ENCODE measurements at regions not wholly inside any gene's neighbourhood (a gene's known extent, or its start where the extent isn't known, plus 50 kb on each side); places are given as distances from the start of the nearest gene placed in this dataset.
"Not testable (repeated sequence)": the region's sequence is repeated elsewhere in the genome, so short reads cannot be mapped to it uniquely, and the experiment has no call there.

DNA sequence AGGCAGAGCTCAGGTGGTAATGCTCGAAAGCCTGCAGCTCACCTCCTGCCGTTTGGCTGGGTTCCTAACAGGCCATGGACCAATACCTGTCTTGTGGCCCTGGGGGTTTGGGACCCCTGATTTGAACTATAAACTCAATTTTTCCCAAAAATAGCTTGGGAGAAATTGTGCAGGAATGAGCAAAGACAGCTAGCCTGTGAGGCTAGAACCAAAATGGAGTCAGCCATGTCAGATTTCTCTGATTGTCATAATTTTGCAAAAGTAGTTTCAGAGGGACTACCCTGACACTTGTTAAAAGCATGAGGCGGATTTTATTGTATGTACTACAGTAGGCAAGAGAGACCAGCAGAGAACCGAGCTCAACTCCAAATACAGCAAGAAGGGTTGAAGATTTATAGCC is 91.8 kb downstream of the PPIAL4G start:
- H3K27me3 Mint-ChIP-seq (ENCODE audit: low read depth); H3K36me3 Mint-ChIP-seq (ENCODE audit: low read depth); H3K27ac Mint-ChIP-seq; H3K4me3 Mint-ChIP-seq; H3K9me3 Mint-ChIP-seq: not testable (repeated sequence)
- peaks cover 21% of the 10 kb centered on the region for H3K4me1 Mint-ChIP-seq

DNA sequence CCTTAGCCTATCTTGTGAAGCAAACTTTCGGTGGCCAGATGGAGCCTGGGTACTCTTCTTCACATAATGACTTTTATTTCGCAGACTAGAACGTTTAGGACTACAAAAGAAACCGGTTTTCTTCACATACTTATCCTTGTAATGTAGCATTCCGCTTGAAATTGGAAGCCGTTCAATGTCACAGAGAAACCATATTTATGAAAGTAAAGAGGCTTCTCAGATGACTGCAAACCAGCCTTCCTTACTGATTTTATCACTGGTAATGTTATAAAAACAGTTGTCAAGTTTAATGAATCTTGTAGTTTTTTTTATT is 94.1 kb downstream of the PPIAL4G start:
- H3K9me3 Mint-ChIP-seq: no peaks in the 10 kb centered on the region
- H3K27me3 Mint-ChIP-seq (ENCODE audit: low read depth): peaks cover 17% of the 10 kb centered on the region
- no peaks in the 10 kb centered on the region for H3K36me3 Mint-ChIP-seq (ENCODE audit: low read depth)
- H3K4me3 Mint-ChIP-seq: peak overlapping the region; percentile 90 to 93 (median 93)
- peaks cover 21% of the 10 kb centered on the region for H3K4me1 Mint-ChIP-seq
- H3K27ac Mint-ChIP-seq: peak overlapping the region; percentile 98 to 99 (median 99)
- TF ChIP-seq, protein P1, sequence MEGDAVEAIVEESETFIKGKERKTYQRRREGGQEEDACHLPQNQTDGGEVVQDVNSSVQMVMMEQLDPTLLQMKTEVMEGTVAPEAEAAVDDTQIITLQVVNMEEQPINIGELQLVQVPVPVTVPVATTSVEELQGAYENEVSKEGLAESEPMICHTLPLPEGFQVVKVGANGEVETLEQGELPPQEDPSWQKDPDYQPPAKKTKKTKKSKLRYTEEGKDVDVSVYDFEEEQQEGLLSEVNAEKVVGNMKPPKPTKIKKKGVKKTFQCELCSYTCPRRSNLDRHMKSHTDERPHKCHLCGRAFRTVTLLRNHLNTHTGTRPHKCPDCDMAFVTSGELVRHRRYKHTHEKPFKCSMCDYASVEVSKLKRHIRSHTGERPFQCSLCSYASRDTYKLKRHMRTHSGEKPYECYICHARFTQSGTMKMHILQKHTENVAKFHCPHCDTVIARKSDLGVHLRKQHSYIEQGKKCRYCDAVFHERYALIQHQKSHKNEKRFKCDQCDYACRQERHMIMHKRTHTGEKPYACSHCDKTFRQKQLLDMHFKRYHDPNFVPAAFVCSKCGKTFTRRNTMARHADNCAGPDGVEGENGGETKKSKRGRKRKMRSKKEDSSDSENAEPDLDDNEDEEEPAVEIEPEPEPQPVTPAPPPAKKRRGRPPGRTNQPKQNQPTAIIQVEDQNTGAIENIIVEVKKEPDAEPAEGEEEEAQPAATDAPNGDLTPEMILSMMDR (IDR thresholded peaks at IDR 0.05; ENCODE audit: unreplicated experiment in 3 of 3): no peak

DNA sequence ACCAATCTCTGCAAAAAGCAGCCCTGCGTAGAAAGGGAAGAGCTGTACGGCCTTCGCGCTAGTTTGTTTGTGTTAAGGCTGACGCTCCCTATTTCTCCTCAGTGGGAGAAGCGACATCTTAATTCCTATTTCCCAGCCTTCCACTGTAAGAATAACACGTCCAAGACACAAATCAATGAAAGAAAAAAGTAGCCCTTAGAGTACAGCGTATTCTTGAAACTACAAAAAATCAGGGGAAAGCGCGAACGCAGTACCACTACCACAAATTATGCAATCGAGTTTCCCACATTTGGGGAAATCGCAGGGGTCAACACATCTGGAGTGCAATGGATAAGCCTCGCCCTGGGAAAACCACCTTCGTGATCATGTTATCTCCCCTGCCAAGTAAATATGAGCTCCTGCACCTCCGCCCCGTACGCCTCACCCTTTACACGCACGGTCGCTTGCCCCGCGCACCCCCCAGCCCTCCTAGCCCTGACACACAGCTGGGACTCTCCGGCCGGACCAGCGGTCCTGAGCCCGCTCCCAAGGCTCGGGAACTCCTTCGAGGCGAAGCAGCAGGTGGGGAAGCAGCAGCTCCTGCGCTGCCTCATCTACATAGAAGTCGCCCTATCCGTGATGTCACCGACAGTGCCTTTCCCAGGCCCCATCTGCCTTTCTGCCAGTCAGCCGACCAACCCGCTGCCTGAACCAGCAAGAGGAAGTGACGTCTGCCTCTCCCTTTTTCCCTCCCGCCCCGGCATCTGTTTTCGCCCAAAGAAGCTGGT is 94.7 kb downstream of the PPIAL4G start:
- H3K4me3 Mint-ChIP-seq: peak overlapping the region; percentile 90 to 93 (median 93)
- H3K27me3 Mint-ChIP-seq (ENCODE audit: low read depth): peaks cover 17% of the 10 kb centered on the region
- TF ChIP-seq, protein P1 (IDR thresholded peaks at IDR 0.05; ENCODE audit: unreplicated experiment in 3 of 3): no peak
- H3K4me1 Mint-ChIP-seq: peaks cover 21% of the 10 kb centered on the region
- no peaks in the 10 kb centered on the region for H3K9me3 Mint-ChIP-seq
- H3K27ac Mint-ChIP-seq: peak overlapping the region; percentile 98 to 99 (median 99)
- H3K36me3 Mint-ChIP-seq (ENCODE audit: low read depth): no peaks in the 10 kb centered on the region

GRCh38 chr1:148387949-148388259 is 95.2 kb downstream of the PPIAL4G start:
- Mint-ChIP-seq H3K27ac (peak overlapping the region; percentile 98 to 99 (median 99)), H3K27me3 (ENCODE audit: low read depth) (peaks cover 17% of the 10 kb centered on the region), H3K4me3 (peak overlapping the region; percentile 90 to 93 (median 93)), H3K4me1 (peaks cover 21% of the 10 kb centered on the region)
- H3K36me3 Mint-ChIP-seq (ENCODE audit: low read depth); H3K9me3 Mint-ChIP-seq: not testable (repeated sequence)

- not testable (repeated sequence) for H3K36me3 Mint-ChIP-seq (ENCODE audit: low read depth)
Observed at GRCh38 chr1:148387122-148387948, 95.8 kb downstream of the PPIAL4G start.

DNA sequence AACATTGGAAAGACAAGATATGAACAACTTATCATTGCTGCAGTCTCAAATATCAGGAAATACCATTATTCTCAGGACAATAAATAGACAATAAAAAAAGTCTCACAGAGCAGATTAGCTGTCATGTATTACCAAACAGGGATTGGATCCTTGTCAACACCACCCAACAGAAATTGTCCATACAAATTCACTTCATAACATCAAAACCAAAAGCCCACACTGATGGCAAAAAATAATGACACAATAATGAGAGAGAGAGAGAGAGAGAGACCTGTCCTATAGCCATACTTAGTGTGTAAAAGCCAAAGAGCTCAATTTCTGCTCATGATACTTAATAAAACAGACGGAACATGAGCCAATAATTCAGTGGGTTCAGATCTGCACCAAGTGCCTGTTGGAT is 96.5 kb downstream of the PPIAL4G start:
- TF ChIP-seq, protein P1 (IDR thresholded peaks at IDR 0.05; ENCODE audit: unreplicated experiment in 3 of 3): no peak
- peak overlapping the region; percentile 16 to 68 (median 33) for H3K4me3 Mint-ChIP-seq
- H3K36me3 Mint-ChIP-seq (ENCODE audit: low read depth): no peaks in the 10 kb centered on the region
- H3K27ac Mint-ChIP-seq: peak overlapping the region in 1 of 3 experiments; percentile 9
- peaks cover 21% of the 10 kb centered on the region for H3K4me1 Mint-ChIP-seq
- peaks cover 17% of the 10 kb centered on the region for H3K27me3 Mint-ChIP-seq (ENCODE audit: low read depth)
- no peaks in the 10 kb centered on the region for H3K9me3 Mint-ChIP-seq

More at GRCh38 chr1:148387122-148387948, 95.8 kb downstream of the PPIAL4G start:
- peaks cover 16% of the 10 kb centered on the region for H3K27me3 Mint-ChIP-seq (ENCODE audit: low read depth)
- H3K4me3 Mint-ChIP-seq: peak overlapping the region; percentile 34 to 71 (median 50)
- peak overlapping the region in 2 of 3 experiments; percentile 84 to 99 for H3K27ac Mint-ChIP-seq
- not testable (repeated sequence) for H3K9me3 Mint-ChIP-seq
- H3K4me1 Mint-ChIP-seq: peaks cover 21% of the 10 kb centered on the region

DNA sequence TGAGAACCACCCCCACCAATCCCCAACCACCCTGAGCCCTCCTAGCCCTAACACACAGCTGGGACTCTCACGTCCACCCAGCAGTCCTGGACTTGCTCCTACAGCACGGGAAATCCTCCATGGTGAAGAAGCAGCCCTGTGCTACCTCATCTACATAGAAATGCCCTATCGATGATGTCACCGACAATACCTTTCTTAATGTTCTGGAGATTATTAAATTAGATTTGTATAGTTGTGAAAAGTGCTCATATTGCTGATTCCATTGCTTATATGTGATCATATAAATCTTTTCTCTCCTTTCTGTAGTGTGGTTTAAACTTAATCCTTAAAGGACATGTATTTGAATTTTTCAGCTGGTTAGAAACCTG is 97.1 kb downstream of the PPIAL4G start:
- not testable (repeated sequence) for H3K36me3 Mint-ChIP-seq (ENCODE audit: low read depth); H3K4me3 Mint-ChIP-seq; H3K9me3 Mint-ChIP-seq; H3K27ac Mint-ChIP-seq
- Mint-ChIP-seq H3K27me3 (ENCODE audit: low read depth) (peaks cover 17% of the 10 kb centered on the region), H3K4me1 (peaks cover 21% of the 10 kb centered on the region)

Data from nephron (organoid).